ENCODE measurements at regions not wholly inside any gene's neighbourhood (a gene's known extent, or its start where the extent isn't known, plus 50 kb on each side); places are given as distances from the start of the nearest gene placed in this dataset.

DNA sequence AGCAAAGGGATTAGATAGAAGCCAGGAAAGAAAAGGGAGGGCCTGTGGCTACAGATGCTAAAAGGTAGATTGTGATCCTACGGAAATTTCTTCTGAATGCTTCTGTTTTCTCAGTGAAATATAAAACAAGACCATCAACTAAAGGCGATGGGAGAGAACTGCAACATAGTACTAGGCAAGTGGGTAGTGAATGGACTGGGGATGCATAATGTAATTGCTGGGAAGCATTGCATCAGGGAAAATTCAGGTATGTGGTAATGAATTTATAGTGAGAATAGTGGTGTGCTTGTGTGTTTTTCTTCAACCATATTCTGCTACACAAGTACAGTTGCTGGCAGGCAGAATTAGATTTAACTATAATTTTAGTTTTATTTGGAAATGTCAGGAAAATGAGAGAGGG is 156.6 kb downstream of the OPN5 start:
- ATAC-seq (ENCODE audit: low read depth) (no peak), DNase-seq (no peak)
- Mint-ChIP-seq H3K4me3 (no peak overlapping the region), H3K27ac (no peak overlapping the region), H3K36me3 (ENCODE audit: low read depth) (no peaks in the 10 kb centered on the region), H3K27me3 (no peaks in the 10 kb centered on the region), H3K9me3 (no peaks in the 10 kb centered on the region), H3K4me1 (no peaks in the 10 kb centered on the region)
- POLR2A ChIA-PET, result no interaction called here
- CTCF ChIA-PET, result no interaction called here
- TF ChIP-seq, protein P1, sequence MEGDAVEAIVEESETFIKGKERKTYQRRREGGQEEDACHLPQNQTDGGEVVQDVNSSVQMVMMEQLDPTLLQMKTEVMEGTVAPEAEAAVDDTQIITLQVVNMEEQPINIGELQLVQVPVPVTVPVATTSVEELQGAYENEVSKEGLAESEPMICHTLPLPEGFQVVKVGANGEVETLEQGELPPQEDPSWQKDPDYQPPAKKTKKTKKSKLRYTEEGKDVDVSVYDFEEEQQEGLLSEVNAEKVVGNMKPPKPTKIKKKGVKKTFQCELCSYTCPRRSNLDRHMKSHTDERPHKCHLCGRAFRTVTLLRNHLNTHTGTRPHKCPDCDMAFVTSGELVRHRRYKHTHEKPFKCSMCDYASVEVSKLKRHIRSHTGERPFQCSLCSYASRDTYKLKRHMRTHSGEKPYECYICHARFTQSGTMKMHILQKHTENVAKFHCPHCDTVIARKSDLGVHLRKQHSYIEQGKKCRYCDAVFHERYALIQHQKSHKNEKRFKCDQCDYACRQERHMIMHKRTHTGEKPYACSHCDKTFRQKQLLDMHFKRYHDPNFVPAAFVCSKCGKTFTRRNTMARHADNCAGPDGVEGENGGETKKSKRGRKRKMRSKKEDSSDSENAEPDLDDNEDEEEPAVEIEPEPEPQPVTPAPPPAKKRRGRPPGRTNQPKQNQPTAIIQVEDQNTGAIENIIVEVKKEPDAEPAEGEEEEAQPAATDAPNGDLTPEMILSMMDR (IDR thresholded peaks at IDR 0.05), result no peak
- intact Hi-C loops (cut with micrococcal nuclease), result no loop called here

DNA sequence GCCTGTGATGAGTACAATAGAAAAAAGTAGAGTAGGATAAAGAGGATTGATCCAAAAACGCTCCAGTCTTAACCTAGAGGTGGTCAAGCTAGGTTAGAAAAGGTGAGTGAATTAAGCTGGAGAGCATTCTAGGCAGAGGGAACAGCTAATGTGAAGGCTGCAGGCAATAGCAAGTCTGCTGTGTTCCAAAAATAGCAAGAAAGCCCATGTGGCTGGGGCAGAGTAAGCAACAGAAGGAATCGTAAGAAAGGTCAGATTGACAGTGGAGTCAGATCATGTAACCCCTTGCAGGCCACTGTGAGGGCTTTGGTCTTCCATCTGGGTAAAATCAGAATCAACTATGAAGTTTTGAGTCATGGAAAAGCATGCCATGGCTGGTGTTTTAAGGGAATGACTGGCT is 155.0 kb downstream of the OPN5 start:
- no peak for ATAC-seq (ENCODE audit: low read depth)
- Mint-ChIP-seq H3K36me3 (ENCODE audit: low read depth) (no peaks in the 10 kb centered on the region), H3K4me3 (no peak overlapping the region), H3K27me3 (no peaks in the 10 kb centered on the region), H3K9me3 (no peaks in the 10 kb centered on the region), H3K27ac (no peak overlapping the region), H3K4me1 (no peaks in the 10 kb centered on the region)
- intact Hi-C loops (cut with micrococcal nuclease), result no loop called here
- TF ChIP-seq, protein P1 (IDR thresholded peaks at IDR 0.05), result no peak
- DNase-seq, result no peak
- ChIA-PET CTCF (no interaction called here), POLR2A (no interaction called here)

DNA sequence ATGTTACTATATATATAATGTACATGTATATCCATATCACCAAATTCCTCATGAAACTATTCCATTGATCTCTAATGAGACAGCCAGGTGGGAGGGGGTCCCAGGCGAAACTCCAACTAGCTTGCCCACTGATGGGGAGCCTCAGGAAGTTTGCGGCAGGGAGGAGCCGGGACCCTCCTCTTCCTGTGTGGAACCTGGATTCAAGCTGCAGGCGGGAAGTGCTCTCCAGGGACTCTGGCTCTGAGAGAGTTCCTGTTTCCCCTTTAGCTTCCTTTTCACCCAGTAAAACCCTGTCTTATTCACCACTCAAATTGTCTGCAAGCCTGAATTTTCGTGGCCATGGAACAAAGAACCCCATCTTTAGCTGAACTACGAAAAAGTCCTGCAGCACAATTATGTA is 152.2 kb downstream of the OPN5 start:
- Mint-ChIP-seq H3K4me3 (no peak overlapping the region), H3K4me1 (no peaks in the 10 kb centered on the region), H3K36me3 (ENCODE audit: low read depth) (no peaks in the 10 kb centered on the region), H3K9me3 (no peaks in the 10 kb centered on the region), H3K27ac (no peak overlapping the region), H3K27me3 (no peaks in the 10 kb centered on the region)
- intact Hi-C loops (cut with micrococcal nuclease), result no loop called here
- ATAC-seq (ENCODE audit: low read depth), result no peak
- DNase-seq, result no peak
- ChIA-PET CTCF (no interaction called here), POLR2A (no interaction called here)
- TF ChIP-seq, protein P1 (IDR thresholded peaks at IDR 0.05), result no peak

DNA sequence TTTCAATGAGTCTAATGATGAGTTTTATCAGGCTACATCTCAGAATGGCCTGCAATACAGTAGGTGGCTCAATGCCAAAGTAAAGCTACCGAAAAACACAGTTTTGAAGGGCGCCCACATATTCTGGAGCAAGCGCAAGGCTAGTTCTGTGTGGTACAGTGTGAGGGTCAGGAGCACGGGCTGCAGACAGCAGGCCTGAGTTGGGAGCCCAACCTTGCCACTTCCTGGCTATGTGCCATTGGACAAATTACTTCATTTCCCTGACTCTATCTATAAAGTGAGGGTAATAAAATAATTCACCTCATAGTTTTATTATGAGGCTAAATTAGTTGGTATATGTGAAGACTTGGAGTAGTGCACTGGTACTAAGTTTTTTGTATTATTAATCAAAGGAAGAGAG is 150.7 kb downstream of the OPN5 start:
- Mint-ChIP-seq H3K4me3 (no peak overlapping the region), H3K27me3 (no peaks in the 10 kb centered on the region), H3K36me3 (ENCODE audit: low read depth) (no peaks in the 10 kb centered on the region), H3K27ac (no peak overlapping the region), H3K9me3 (no peaks in the 10 kb centered on the region), H3K4me1 (no peaks in the 10 kb centered on the region)
- intact Hi-C loops (cut with micrococcal nuclease), result no loop called here
- TF ChIP-seq, protein P1 (IDR thresholded peaks at IDR 0.05), result no peak
- ATAC-seq (ENCODE audit: low read depth) (no peak), DNase-seq (no peak)
- CTCF ChIA-PET, result no interaction called here
- POLR2A ChIA-PET, result no interaction called here

DNA sequence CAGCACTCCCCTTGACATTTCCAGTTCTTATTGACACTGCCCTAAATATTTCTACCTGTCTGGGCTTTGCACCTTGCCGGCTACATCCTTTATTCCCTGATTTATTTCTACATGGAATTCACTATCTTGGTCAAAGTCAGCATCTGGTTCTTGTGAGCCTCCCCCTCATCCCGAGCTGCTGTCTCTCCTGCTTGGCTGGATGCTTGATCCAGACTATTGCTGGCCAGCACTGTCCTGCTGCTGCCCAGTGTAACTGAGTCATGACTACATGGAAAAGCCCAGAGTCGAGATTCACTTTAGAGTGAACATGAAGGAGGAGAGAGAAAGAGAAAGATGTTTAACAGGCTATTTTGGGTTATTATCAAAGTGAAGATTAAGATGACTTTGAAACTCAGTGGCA is 142.2 kb downstream of the OPN5 start:
- H3K36me3 Mint-ChIP-seq (ENCODE audit: low read depth), result no peaks in the 10 kb centered on the region
- ChIA-PET CTCF (no interaction called here), POLR2A (no interaction called here)
- no peaks in the 10 kb centered on the region for H3K4me1 Mint-ChIP-seq
- intact Hi-C loops (cut with micrococcal nuclease), result no loop called here
- no peaks in the 10 kb centered on the region for H3K27me3 Mint-ChIP-seq
- no peak overlapping the region for H3K27ac Mint-ChIP-seq
- no peaks in the 10 kb centered on the region for H3K9me3 Mint-ChIP-seq
- no peak for DNase-seq
- no peak overlapping the region for H3K4me3 Mint-ChIP-seq
- ATAC-seq (ENCODE audit: low read depth), result no peak
- TF ChIP-seq, protein P1 (IDR thresholded peaks at IDR 0.05), result no peak

Measured in activated B cell treated with CpG ODN at 0.5 μM for 24 hours (primary cell).